Esophagus squamous epithelium (tissue), 5 donors: ENCODE measurements at regions not wholly inside any gene's neighbourhood (a gene's known extent, or its start where the extent isn't known, plus 50 kb on each side); places are given as distances from the start of the nearest gene placed in this dataset.

ENCODE experiments used
- DNase-seq: peaks from one replicate; lab custom pipeline; 2025; lab: John Stamatoyannopoulos, UW
- H3K27ac ChIP-seq, 4 donors: fragments of 200-600 bp; sonication (generic); one replicate each; pipeline ENCODE4 v1.5.1; 2016 to 2019; ENCODE audit warnings: mild to moderate bottlenecking in 1 of 4
- H3K27me3 ChIP-seq, 4 donors: fragments of 200-600 bp; sonication (generic); 1 replicate in 3 of 4; 2 replicates in 1 of 4; pipeline versions ENCODE4 v1.5.1 to v1.6.0; 2017 to 2021; ENCODE audit warnings: antibody characterized with exemption in 1 of 4
- H3K36me3 ChIP-seq, 3 donors: fragments of 200-600 bp; sonication (generic); one replicate each; pipeline ENCODE4 v1.5.1; 2016 to 2019
- H3K4me1 ChIP-seq, 3 donors: fragments of 200-600 bp; sonication (generic); one replicate each; pipeline ENCODE4 v1.5.1; 2017 to 2019
- H3K4me3 ChIP-seq, 4 donors: fragments of 200-600 bp; sonication (generic); 1 replicate in 3 of 4; 2 replicates in 1 of 4; pipeline ENCODE4 v1.5.1; 2016 to 2019; ENCODE audit warnings: mild to moderate bottlenecking in 2 of 4, moderate library complexity in 1 of 4
- H3K9me3 ChIP-seq, 3 donors: fragments of 200-600 bp; sonication (generic); one replicate each; pipeline ENCODE4 v1.5.1; 2016 to 2019
- CTCF ChIP-seq, 6 experiments: fragments of 450-650 bp in 4 of 6; fragments of 200-600 bp in 2 of 6; sonication (generic) in 2 of 6; IDR thresholded peaks; one replicate each; pipeline ENCODE4 v1.5.1; 2016 to 2019; ENCODE audit warnings: antibody characterized with exemption in 6 of 6, mild to moderate bottlenecking in 4 of 6, moderate library complexity in 4 of 6
- POLR2A ChIP-seq, 4 donors: fragments of 450-650 bp; IDR thresholded peaks; one replicate each; pipeline ENCODE4 v1.6.1; 2017; ENCODE audit warnings: antibody characterized with exemption in 4 of 4, mild to moderate bottlenecking in 4 of 4, moderate library complexity in 3 of 4
- WGBS, 2 donors: methylation state at CpG; one replicate each; pipeline ENCODE4 v1.1.5; 2018; 5-methylcytosine and 5-hydroxymethylcytosine counted together
- intact Hi-C: fragments of 100-400 bp; cut with DNase I; formaldehyde crosslinking; loops from one replicate; pipeline ENCODE4 v1.15.0; 2022
- donor health status: DM: yes; HTN: yes; CAD: no.

- WGBS, 2 donors, result 91 to 97% methylated on average over 5 of the region's 5 CpGs
- TF ChIP-seq POLR2A (IDR thresholded peaks at IDR 0.05) (no peak), CTCF (IDR thresholded peaks at IDR 0.05) (no peak)
These were observed 145.8 kb downstream of the TFAP2C start for GRCh38 chr20:56774873-56775272.

GRCh38 chr20:56776345-56776744 is 147.2 kb downstream of the TFAP2C start:
- H3K4me3 ChIP-seq, result no peak overlapping the region
- DNase-seq, result no peak
- WGBS, 2 donors, result 67 to 85% methylated on average over 5 to 7 of the region's 9 CpGs
- H3K27me3 ChIP-seq, result peaks cover 0 to 22% (median 0%) of the 10 kb centered on the region in 4 donors
- no peaks in the 10 kb centered on the region for H3K9me3 ChIP-seq
- H3K4me1 ChIP-seq, result peaks cover 11 to 33% (median 23%) of the 10 kb centered on the region in 3 donors
- intact Hi-C loops, result no loop called here
- no peak overlapping the region for H3K27ac ChIP-seq
- no peaks in the 10 kb centered on the region for H3K36me3 ChIP-seq
- TF ChIP-seq POLR2A (IDR thresholded peaks at IDR 0.05), result no peak
- TF ChIP-seq CTCF (IDR thresholded peaks at IDR 0.05), result no peak

More at GRCh38 chr20:56774873-56775272, 145.8 kb downstream of the TFAP2C start:
- Histone ChIP-seq H3K27me3 (peaks cover 0 to 7% (median 0%) of the 10 kb centered on the region in 4 donors), H3K4me1 (peaks cover 0 to 26% (median 14%) of the 10 kb centered on the region in 3 donors), H3K9me3 (no peaks in the 10 kb centered on the region), H3K4me3 (no peak overlapping the region), H3K36me3 (no peaks in the 10 kb centered on the region), H3K27ac (no peak overlapping the region)
- intact Hi-C loops, result no loop called here
- DNase-seq, result no peak

GRCh38 chr20:56778765-56779195 is 149.7 kb downstream of the TFAP2C start:
- intact Hi-C loops, result no loop called here
- Histone ChIP-seq H3K4me3 (no peak overlapping the region), H3K27me3 (peaks cover 0 to 29% (median 0%) of the 10 kb centered on the region in 4 donors), H3K27ac (peak overlapping the region in 2 of 4 donors; percentile 41 to 44), H3K9me3 (no peaks in the 10 kb centered on the region), H3K36me3 (no peaks in the 10 kb centered on the region), H3K4me1 (peaks cover 11 to 35% (median 23%) of the 10 kb centered on the region in 3 donors)
- 19 to 23% methylated on average over 7 to 8 of the region's 8 CpGs for WGBS, 2 donors
- no peak for TF ChIP-seq POLR2A (IDR thresholded peaks at IDR 0.05)
- no peak for TF ChIP-seq CTCF (IDR thresholded peaks at IDR 0.05)
- DNase-seq, result no peak

GRCh38 chr20:56779452-56780143 is 150.5 kb downstream of the TFAP2C start:
- Histone ChIP-seq H3K4me1 (peaks cover 11 to 35% (median 23%) of the 10 kb centered on the region in 3 donors), H3K9me3 (no peaks in the 10 kb centered on the region), H3K36me3 (no peaks in the 10 kb centered on the region), H3K27me3 (peaks cover 0 to 29% (median 0%) of the 10 kb centered on the region in 4 donors), H3K27ac (peak overlapping the region in 2 of 4 donors; percentile 3 to 44), H3K4me3 (no peak overlapping the region)
- intact Hi-C loops, result no loop called here
- TF ChIP-seq CTCF (IDR thresholded peaks at IDR 0.05) (no peak), POLR2A (IDR thresholded peaks at IDR 0.05) (no peak)
- DNase-seq, result no peak
- WGBS, 2 donors, result 34 to 58% methylated on average over 7 to 8 of the region's 11 CpGs

GRCh38 chr20:56780266-56780665 is 151.2 kb downstream of the TFAP2C start:
- Histone ChIP-seq H3K4me3 (no peak overlapping the region), H3K36me3 (no peaks in the 10 kb centered on the region), H3K9me3 (no peaks in the 10 kb centered on the region), H3K27me3 (peaks cover 0 to 29% (median 0%) of the 10 kb centered on the region in 4 donors), H3K27ac (peak overlapping the region in 3 of 4 donors; percentile 3 to 16 (median 6)), H3K4me1 (peaks cover 11 to 35% (median 23%) of the 10 kb centered on the region in 3 donors)
- TF ChIP-seq CTCF (IDR thresholded peaks at IDR 0.05) (no peak), POLR2A (IDR thresholded peaks at IDR 0.05) (no peak)
- WGBS, 2 donors, result 37 to 44% methylated on average over 7 of the region's 7 CpGs
- no peak for DNase-seq
- intact Hi-C loops, result no loop called here
